ENCODE measurements at regions not wholly inside any gene's neighbourhood (a gene's known extent, or its start where the extent isn't known, plus 50 kb on each side); places are given as distances from the start of the nearest gene placed in this dataset.

DNA sequence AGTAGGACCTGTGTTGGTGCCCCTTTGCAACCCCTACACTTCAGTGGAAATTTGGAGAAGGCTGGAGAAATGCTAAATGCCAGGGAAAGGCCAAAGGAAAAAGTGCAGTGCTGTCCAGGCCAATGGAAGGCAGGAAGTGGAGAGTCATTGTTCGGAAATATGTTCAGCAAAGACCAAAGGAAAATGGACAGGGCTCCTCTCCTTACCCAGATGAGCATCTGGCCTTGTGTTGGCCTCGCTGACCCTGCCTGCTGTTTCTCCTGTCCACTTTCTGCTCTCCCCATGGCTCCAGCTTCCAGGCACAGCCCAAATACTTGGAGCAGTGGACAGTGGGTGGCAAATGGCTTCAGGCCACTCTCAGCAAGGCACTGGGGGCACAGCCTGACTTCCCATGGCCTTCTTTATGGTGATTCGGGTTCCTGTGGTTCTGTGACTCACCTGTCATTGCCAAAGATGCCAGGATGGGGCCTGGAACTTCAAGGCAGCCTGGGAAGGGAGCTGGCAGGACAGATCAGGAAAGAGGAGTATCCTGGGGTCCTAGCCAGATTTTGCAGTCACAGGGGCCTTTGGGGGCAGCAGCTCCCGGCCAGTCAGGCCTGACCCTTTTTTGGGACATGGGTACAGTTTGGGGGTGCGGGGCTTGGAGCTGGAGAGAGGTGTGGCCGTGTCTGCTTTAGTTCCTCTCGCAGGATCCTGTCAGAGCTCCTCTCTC, 190.9 kb upstream of the SLC24A3 start:
- no peaks in the 10 kb centered on the region for H3K9me3 ChIP-seq (ENCODE audit: control insufficient read depth in 1 of 2, low read length in 2 of 2)
- no peak overlapping the region for H3K27ac ChIP-seq (ENCODE audit: low read length)
- H3K4me3 ChIP-seq (ENCODE audit: low read depth in 1 of 2, low read length in 2 of 2): no peak overlapping the region
- no peaks in the 10 kb centered on the region for H3K36me3 ChIP-seq (ENCODE audit: control insufficient read depth in 1 of 2, insufficient read depth in 2 of 2, low read length in 2 of 2)
- no peaks in the 10 kb centered on the region for H3K27me3 ChIP-seq (ENCODE audit: low read depth, low read length)
- H3K4me1 ChIP-seq (ENCODE audit: control insufficient read depth in 1 of 2, insufficient read depth in 2 of 2, low read length in 2 of 2): peaks cover 0 to 10% of the 10 kb centered on the region in 2 donors

DNA sequence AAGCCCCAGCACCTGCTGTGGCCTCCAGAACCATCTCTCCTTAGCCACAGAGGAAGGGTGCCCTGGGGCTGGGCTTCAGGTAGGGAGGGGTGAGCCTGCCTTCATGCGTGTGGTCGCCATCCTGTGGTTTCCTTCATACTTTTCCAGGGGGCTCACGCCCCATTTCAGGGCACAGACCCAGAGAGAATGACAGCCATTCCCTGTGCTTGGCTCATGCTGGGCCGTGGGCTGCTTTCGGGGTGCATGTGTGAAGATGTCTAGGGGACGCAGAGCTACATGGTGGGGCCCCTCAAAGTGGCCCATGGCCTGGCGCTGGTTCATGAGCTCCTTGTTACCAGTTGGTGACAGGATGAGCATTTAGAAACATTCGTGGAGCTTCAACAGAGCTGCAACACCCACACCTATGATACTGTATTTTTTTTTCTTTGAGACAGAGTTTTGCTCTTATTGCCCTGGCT, 190.3 kb upstream of the SLC24A3 start:
- Histone ChIP-seq H3K36me3 (ENCODE audit: control insufficient read depth in 1 of 2, insufficient read depth in 2 of 2, low read length in 2 of 2) (no peaks in the 10 kb centered on the region), H3K9me3 (ENCODE audit: control insufficient read depth in 1 of 2, low read length in 2 of 2) (no peaks in the 10 kb centered on the region), H3K27ac (ENCODE audit: low read length) (no peak overlapping the region), H3K4me3 (ENCODE audit: low read depth in 1 of 2, low read length in 2 of 2) (no peak overlapping the region), H3K27me3 (ENCODE audit: low read depth, low read length) (no peaks in the 10 kb centered on the region), H3K4me1 (ENCODE audit: control insufficient read depth in 1 of 2, insufficient read depth in 2 of 2, low read length in 2 of 2) (peaks cover 0 to 11% of the 10 kb centered on the region in 2 donors)

DNA sequence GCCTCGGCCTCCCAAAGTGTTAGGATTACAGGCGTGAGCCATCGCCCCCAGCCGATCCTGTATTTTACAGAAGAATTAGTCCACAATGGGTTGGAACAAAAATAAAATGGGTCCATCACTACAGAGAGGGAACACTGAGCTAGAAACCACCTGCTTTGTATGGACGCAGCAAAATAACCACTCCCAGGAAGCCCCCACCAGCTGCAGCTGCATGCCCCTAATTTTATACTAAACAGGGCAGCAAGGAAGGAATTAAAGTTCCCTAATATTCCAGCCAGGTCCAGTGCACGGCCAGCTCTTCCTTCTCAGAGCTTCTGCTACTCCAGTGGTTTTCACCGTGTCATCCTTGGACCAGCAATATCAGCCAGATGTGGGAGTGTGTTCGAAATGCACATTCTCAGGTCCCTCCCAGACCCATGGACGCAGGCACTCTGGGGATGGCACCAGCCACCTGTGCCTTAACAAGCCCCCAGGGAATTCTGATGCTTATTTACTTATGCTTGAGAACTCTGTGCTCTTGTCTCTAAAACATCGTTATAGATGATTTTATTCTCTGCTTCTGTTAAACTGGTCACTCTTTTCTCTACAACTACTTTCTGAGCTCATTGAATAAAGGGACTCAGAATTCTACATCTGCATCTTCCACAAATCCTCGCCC, 189.5 kb upstream of the SLC24A3 start:
- Histone ChIP-seq H3K27ac (ENCODE audit: low read length) (no peak overlapping the region), H3K4me1 (ENCODE audit: control insufficient read depth in 1 of 2, insufficient read depth in 2 of 2, low read length in 2 of 2) (peaks cover 0 to 11% of the 10 kb centered on the region in 2 donors), H3K36me3 (ENCODE audit: control insufficient read depth in 1 of 2, insufficient read depth in 2 of 2, low read length in 2 of 2) (no peaks in the 10 kb centered on the region), H3K4me3 (ENCODE audit: low read depth in 1 of 2, low read length in 2 of 2) (no peak overlapping the region), H3K27me3 (ENCODE audit: low read depth, low read length) (no peaks in the 10 kb centered on the region), H3K9me3 (ENCODE audit: control insufficient read depth in 1 of 2, low read length in 2 of 2) (no peaks in the 10 kb centered on the region)

DNA sequence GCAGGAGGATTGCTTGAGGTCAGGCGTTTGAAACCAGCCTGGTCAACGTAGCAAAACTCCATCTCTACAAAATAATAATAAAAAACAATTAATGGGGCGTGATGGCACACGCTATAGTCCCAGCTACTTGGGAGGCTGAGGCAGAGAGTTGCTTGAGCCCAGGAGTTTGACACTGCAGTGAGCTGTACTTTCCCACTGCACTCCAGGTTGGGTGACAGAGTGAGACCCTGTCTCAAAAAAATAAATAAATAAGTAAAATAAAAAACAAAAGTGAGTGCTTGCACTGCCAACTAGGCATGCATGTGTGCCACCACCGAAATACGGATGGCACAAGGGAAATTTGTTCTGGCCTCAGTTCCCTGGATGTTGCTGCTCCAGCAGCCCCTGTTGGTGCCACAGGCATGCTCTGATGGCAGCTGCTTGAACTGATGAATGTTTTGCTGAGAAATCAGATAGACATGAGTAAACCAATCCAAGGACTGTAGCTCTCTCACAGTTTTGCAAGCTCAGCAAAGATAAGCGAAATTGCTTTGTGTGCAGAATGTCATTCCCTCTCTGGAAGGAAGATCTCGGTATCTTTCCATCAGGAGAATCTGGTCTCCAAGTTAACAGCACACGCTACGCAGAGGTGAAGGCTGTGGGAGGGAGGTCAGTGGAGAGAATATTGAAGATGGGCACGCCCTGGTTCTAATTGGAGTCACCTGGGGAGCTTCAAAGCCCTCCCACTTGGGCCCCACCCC, 188.0 kb upstream of the SLC24A3 start:
- H3K36me3 ChIP-seq (ENCODE audit: control insufficient read depth in 1 of 2, insufficient read depth in 2 of 2, low read length in 2 of 2): no peaks in the 10 kb centered on the region
- H3K4me1 ChIP-seq (ENCODE audit: control insufficient read depth in 1 of 2, insufficient read depth in 2 of 2, low read length in 2 of 2): peaks cover 0 to 11% of the 10 kb centered on the region in 2 donors
- H3K9me3 ChIP-seq (ENCODE audit: control insufficient read depth in 1 of 2, low read length in 2 of 2): no peaks in the 10 kb centered on the region
- H3K27ac ChIP-seq (ENCODE audit: low read length): no peak overlapping the region
- no peak overlapping the region for H3K4me3 ChIP-seq (ENCODE audit: low read depth in 1 of 2, low read length in 2 of 2)
- no peaks in the 10 kb centered on the region for H3K27me3 ChIP-seq (ENCODE audit: low read depth, low read length)

DNA sequence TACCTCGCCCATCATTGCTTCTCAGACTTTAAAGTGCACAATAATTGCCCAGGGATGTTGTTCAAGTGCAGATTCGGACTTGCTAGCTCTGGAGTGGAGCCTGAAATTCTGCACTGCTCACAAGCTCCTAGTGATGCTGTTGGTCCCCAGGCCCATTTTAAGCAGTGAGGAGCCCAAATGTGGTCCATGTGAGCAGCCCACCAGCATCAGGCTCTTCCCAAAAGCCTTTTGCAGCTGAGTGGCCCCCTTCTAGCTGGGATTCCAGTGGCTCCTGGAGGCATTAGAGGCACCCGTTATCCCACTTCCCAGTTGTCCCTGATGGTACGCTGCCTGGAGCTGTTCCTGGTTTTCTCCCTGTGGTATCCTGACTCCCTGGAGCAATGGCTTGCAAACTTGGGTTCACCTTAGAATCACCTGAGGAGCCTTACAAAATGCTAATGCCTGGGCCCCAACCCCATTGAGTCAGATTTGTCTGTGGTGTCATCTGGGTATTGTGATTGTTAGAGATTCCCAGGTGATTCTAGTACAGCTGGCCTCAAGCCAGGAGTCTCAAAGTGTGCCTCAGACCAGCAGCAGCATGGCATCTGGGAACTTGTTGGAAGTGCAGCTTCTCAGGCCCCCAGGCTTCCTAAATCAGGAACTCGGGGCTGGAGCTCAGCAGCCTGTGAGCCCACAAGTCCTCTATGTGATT, 186.9 kb upstream of the SLC24A3 start:
- Histone ChIP-seq H3K36me3 (ENCODE audit: control insufficient read depth in 1 of 2, insufficient read depth in 2 of 2, low read length in 2 of 2) (no peaks in the 10 kb centered on the region), H3K4me1 (ENCODE audit: control insufficient read depth in 1 of 2, insufficient read depth in 2 of 2, low read length in 2 of 2) (peaks cover 0 to 11% of the 10 kb centered on the region in 2 donors), H3K27ac (ENCODE audit: low read length) (no peak overlapping the region), H3K4me3 (ENCODE audit: low read depth in 1 of 2, low read length in 2 of 2) (no peak overlapping the region), H3K27me3 (ENCODE audit: low read depth, low read length) (no peaks in the 10 kb centered on the region), H3K9me3 (ENCODE audit: control insufficient read depth in 1 of 2, low read length in 2 of 2) (no peaks in the 10 kb centered on the region)

DNA sequence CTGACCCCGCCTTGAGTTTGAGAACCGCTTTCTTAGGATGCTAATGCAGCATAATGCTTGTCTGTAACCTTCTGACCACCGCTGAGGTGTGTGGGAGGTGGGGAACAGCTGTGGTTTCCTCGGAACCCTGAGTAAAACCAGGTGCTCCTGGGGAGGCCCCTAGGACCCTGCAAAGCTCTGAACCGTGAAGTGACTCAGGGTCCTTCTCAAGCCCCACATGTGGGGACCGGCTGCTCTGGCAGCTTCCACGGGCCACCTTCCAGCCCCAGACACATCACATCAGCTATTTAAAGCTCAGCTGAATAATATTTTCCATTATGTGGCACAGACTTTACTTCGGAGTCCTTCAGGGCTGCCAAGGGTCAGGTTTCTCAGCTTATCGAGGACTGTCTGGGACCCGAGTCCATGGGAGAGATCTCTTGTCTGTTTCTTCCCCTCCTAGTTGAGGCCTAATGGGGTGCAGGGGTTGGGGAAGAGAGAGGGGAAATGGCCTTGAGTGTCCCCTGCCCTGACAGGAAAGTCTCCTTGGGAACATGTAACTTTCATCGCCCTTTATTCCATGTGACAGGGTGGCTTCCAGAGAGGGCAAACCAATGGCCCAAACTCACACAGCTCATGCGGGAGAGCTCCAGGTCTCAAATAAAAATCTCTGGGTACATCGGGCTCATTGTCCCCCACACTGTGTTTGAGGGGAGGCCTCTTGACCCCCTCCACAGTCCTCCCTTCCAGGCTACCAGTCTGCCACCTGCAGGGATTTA, 186.1 kb upstream of the SLC24A3 start:
- Histone ChIP-seq H3K9me3 (ENCODE audit: control insufficient read depth in 1 of 2, low read length in 2 of 2) (no peaks in the 10 kb centered on the region), H3K27ac (ENCODE audit: low read length) (no peak overlapping the region)

DNA sequence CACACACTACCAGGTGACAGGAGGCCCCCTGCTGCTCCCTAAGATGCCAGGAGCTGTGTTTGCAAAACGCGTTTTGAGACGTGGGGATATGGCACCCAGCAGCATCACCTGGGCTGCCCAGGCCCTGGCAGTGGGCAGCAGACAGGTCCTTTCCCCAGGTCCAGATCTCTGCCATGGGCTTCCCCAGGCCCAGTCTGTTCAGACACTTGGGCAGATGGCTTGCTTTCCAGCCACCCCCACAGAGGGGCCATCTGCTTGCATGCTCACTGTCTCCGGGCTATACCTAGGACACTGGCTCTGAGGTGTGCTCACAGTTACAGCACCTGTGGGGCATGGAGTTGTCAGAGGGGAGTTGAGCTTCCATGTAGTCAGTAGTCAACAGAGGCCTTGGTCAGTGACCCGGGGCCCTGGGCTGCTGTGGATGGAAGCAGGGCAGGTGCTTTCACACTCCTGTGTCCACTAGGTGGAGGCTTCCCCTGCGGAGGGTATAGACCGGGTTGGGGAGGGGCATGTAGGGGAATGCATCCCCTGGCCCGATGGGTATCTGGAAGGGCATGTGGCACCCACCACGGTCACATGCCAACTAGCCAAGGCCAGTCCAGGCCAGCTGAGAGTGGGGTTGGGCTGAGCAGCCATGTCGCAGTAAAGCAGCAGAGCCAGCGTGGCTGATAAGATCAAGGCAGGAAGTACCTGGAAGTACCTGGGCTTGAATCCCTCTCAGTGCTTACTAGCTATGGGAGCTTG, 185.4 kb upstream of the SLC24A3 start:
- no peaks in the 10 kb centered on the region for H3K9me3 ChIP-seq (ENCODE audit: control insufficient read depth in 1 of 2, low read length in 2 of 2)
- H3K36me3 ChIP-seq (ENCODE audit: control insufficient read depth in 1 of 2, insufficient read depth in 2 of 2, low read length in 2 of 2): no peaks in the 10 kb centered on the region
- H3K27ac ChIP-seq (ENCODE audit: low read length): no peak overlapping the region

More for the DNA sequence above, 186.1 kb upstream of the SLC24A3 start:
- H3K4me1 ChIP-seq (ENCODE audit: control insufficient read depth in 1 of 2, insufficient read depth in 2 of 2, low read length in 2 of 2): peaks cover 0 to 11% of the 10 kb centered on the region in 2 donors
- H3K36me3 ChIP-seq (ENCODE audit: control insufficient read depth in 1 of 2, insufficient read depth in 2 of 2, low read length in 2 of 2): no peaks in the 10 kb centered on the region
- H3K4me3 ChIP-seq (ENCODE audit: low read depth in 1 of 2, low read length in 2 of 2): no peak overlapping the region
- H3K27me3 ChIP-seq (ENCODE audit: low read depth, low read length): no peaks in the 10 kb centered on the region

DNA sequence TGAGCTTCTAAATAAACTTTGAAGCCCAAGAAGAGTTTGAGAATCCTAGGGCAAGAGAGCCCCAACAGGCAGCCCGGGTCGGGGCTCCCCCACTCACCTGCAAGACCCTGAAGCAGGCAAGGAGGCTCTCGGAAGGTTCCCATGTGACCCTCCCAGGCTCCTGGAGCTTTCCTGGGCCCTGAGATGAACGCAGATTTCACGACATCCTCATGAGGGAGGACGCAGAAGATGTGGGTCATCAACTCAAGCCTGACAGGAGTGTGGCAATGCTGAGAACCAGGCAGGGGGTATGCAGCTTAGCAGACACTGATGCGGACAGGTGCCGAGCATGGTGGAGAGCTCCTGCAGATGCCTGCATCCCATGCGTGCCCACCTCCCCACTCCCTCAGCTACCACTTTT, 184.5 kb upstream of the SLC24A3 start:
- Histone ChIP-seq H3K4me3 (ENCODE audit: low read depth in 1 of 2, low read length in 2 of 2) (no peak overlapping the region), H3K9me3 (ENCODE audit: control insufficient read depth in 1 of 2, low read length in 2 of 2) (no peaks in the 10 kb centered on the region)

More for the DNA sequence above, 185.4 kb upstream of the SLC24A3 start:
- Histone ChIP-seq H3K27me3 (ENCODE audit: low read depth, low read length) (no peaks in the 10 kb centered on the region), H3K4me1 (ENCODE audit: control insufficient read depth in 1 of 2, insufficient read depth in 2 of 2, low read length in 2 of 2) (peaks cover 0 to 11% of the 10 kb centered on the region in 2 donors), H3K4me3 (ENCODE audit: low read depth in 1 of 2, low read length in 2 of 2) (no peak overlapping the region)

DNA sequence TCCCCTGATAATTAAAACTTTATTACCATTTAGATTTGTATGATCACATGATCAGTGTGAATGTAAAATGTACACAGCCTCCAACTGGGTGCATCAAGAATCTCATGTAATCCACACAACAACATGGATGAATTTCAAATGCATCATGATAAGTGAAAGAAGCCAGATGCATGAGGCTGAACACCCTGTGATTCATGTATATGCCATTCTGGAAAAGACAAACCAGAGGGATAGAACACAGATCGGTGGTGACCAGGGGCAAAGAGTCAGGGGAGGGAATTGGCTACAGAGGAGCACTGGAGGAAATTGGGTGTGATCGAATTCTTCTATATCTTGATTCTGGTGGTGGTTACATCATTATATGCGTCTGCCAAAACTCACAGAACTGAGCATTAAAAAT, 170.7 kb upstream of the SLC24A3 start:
- H3K9me3 ChIP-seq (ENCODE audit: control insufficient read depth in 1 of 2, low read length in 2 of 2): no peaks in the 10 kb centered on the region
- no peak overlapping the region for H3K27ac ChIP-seq (ENCODE audit: low read length)
- no peak overlapping the region for H3K4me3 ChIP-seq (ENCODE audit: low read depth in 1 of 2, low read length in 2 of 2)
- H3K27me3 ChIP-seq (ENCODE audit: low read depth, low read length): no peaks in the 10 kb centered on the region
- H3K36me3 ChIP-seq (ENCODE audit: control insufficient read depth in 1 of 2, insufficient read depth in 2 of 2, low read length in 2 of 2): no peaks in the 10 kb centered on the region
- H3K4me1 ChIP-seq (ENCODE audit: control insufficient read depth in 1 of 2, insufficient read depth in 2 of 2, low read length in 2 of 2): no peaks in the 10 kb centered on the region

More for the DNA sequence above, 184.5 kb upstream of the SLC24A3 start:
- H3K36me3 ChIP-seq (ENCODE audit: control insufficient read depth in 1 of 2, insufficient read depth in 2 of 2, low read length in 2 of 2): no peaks in the 10 kb centered on the region
- no peak overlapping the region for H3K27ac ChIP-seq (ENCODE audit: low read length)
- no peaks in the 10 kb centered on the region for H3K27me3 ChIP-seq (ENCODE audit: low read depth, low read length)
- peaks cover 0 to 11% of the 10 kb centered on the region in 2 donors for H3K4me1 ChIP-seq (ENCODE audit: control insufficient read depth in 1 of 2, insufficient read depth in 2 of 2, low read length in 2 of 2)

DNA sequence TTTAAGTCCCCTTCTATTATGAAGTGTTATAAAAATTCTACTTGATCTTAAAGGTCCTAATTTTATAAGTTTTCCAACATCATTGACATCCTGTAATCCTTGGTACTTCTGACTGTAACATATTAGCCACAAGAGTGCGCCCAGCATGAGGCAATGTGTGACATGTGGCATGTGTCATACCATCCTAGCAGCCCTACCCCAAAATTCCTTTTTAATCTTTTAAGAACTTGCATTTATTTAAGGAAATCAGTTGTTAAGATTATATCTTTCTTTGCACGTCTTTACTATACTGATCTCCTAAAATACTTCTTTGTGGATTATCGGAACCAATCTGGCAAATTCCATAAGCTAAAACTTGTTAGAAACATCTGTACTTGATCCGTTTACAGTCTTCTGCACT, 167.1 kb upstream of the SLC24A3 start:
- Histone ChIP-seq H3K9me3 (ENCODE audit: control insufficient read depth in 1 of 2, low read length in 2 of 2) (no peaks in the 10 kb centered on the region), H3K4me3 (ENCODE audit: low read depth in 1 of 2, low read length in 2 of 2) (no peak overlapping the region), H3K27me3 (ENCODE audit: low read depth, low read length) (no peaks in the 10 kb centered on the region), H3K4me1 (ENCODE audit: control insufficient read depth in 1 of 2, insufficient read depth in 2 of 2, low read length in 2 of 2) (peaks cover 0 to 4% of the 10 kb centered on the region in 2 donors), H3K27ac (ENCODE audit: low read length) (no peak overlapping the region), H3K36me3 (ENCODE audit: control insufficient read depth in 1 of 2, insufficient read depth in 2 of 2, low read length in 2 of 2) (no peaks in the 10 kb centered on the region)

Data from muscle layer of duodenum (tissue), 2 donors.